ENCODE measurements at regions not wholly inside any gene's neighbourhood (a gene's known extent, or its start where the extent isn't known, plus 50 kb on each side); places are given as distances from the start of the nearest gene placed in this dataset.

GRCh38 chr1:95383111-95383510 is 149.1 kb downstream of the RWDD3 start:
- TF ChIP-seq CTCF (IDR thresholded peaks at IDR 0.05; ENCODE audit: insufficient read depth, low read length), result no peak
- TF ChIP-seq GABPA (IDR thresholded peaks at IDR 0.05; ENCODE audit: low read depth), result no peak
- TF ChIP-seq POLR2AphosphoS5 (IDR thresholded peaks at IDR 0.05; ENCODE audit: low read depth), result no peak
- no peak for TF ChIP-seq SPI1 (IDR thresholded peaks at IDR 0.05; ENCODE audit: borderline replicate concordance, low read depth)
- no peak for TF ChIP-seq REST (IDR thresholded peaks at IDR 0.05; ENCODE audit: insufficient replicate concordance, low read depth)
